Peyer's patch (tissue), 4 donors: ENCODE measurements at regions not wholly inside any gene's neighbourhood (a gene's known extent, or its start where the extent isn't known, plus 50 kb on each side); places are given as distances from the start of the nearest gene placed in this dataset.
"Not testable (repeated sequence)": the region's sequence is repeated elsewhere in the genome, so short reads cannot be mapped to it uniquely, and the experiment has no call there.

Experiments
- DNase-seq, 3 donors: peaks; one replicate each; pipeline ENCODE4 v3.0.0-alpha.2; 2017 to 2019
- H3K27ac ChIP-seq, 4 donors: fragments of 200-600 bp; sonication (generic); one replicate each; pipeline ENCODE4 v1.5.1; 2016 to 2019
- H3K27me3 ChIP-seq, 2 donors: fragments of 200-600 bp; sonication (generic); one replicate each; pipeline ENCODE4 v1.5.1; 2019
- H3K36me3 ChIP-seq, 3 donors: fragments of 200-600 bp; sonication (generic); one replicate each; pipeline ENCODE4 v1.5.1; 2016 to 2019
- H3K4me1 ChIP-seq, 4 donors: fragments of 200-600 bp; sonication (generic); one replicate each; pipeline ENCODE4 v1.5.1; 2016 to 2019
- H3K4me3 ChIP-seq, 4 donors: fragments of 200-600 bp; sonication (generic); 1 replicate in 3 of 4; 2 replicates in 1 of 4; pipeline ENCODE4 v1.5.1; 2016 to 2019; ENCODE audit warnings: mild to moderate bottlenecking in 1 of 4
- H3K9me3 ChIP-seq, 4 donors: fragments of 200-600 bp; sonication (generic); one replicate each; pipeline ENCODE4 v1.5.1; 2016 to 2019; ENCODE audit warnings: mild to moderate bottlenecking in 1 of 4
- CTCF ChIP-seq, 6 experiments: fragments of 450-650 bp in 4 of 6; fragments of 200-600 bp in 2 of 6; sonication (generic) in 1 of 6; IDR thresholded peaks; one replicate each; pipeline ENCODE4 v1.5.1; 2017 to 2019; ENCODE audit warnings: antibody characterized with exemption in 6 of 6, mild to moderate bottlenecking in 3 of 6, moderate library complexity in 1 of 6
- POLR2A ChIP-seq, 2 donors: fragments of 450-650 bp; IDR thresholded peaks; one replicate each; pipeline ENCODE4 v1.5.1; 2017; ENCODE audit warnings: antibody characterized with exemption in 2 of 2, mild to moderate bottlenecking in 2 of 2, moderate library complexity in 2 of 2

GRCh38 chr15:96487245-96487644, 156.7 kb downstream of the NR2F2 start:
- Histone ChIP-seq H3K9me3 (no peaks in the 10 kb centered on the region), H3K27me3 (no peaks in the 10 kb centered on the region), H3K27ac (no peak overlapping the region), H3K4me3 (no peak overlapping the region), H3K36me3 (no peaks in the 10 kb centered on the region), H3K4me1 (no peaks in the 10 kb centered on the region)
- DNase-seq = no peak
- TF ChIP-seq POLR2A (IDR thresholded peaks at IDR 0.05) = no peak
- TF ChIP-seq CTCF (IDR thresholded peaks at IDR 0.05) = no peak

GRCh38 chr15:96491066-96491699, 160.7 kb downstream of the NR2F2 start:
- H3K27ac ChIP-seq, H3K36me3 ChIP-seq, H3K9me3 ChIP-seq, H3K4me1 ChIP-seq, H3K4me3 ChIP-seq, DNase-seq, H3K27me3 ChIP-seq: not testable (repeated sequence)

GRCh38 chr15:96491700-96492644, 161.5 kb downstream of the NR2F2 start:
- H3K36me3 ChIP-seq, H3K9me3 ChIP-seq, H3K4me3 ChIP-seq, H3K4me1 ChIP-seq, DNase-seq, H3K27me3 ChIP-seq, H3K27ac ChIP-seq: not testable (repeated sequence)

GRCh38 chr15:96494505-96494904, 164.0 kb downstream of the NR2F2 start:
- Histone ChIP-seq H3K27ac (no peak overlapping the region), H3K9me3 (no peaks in the 10 kb centered on the region), H3K27me3 (no peaks in the 10 kb centered on the region), H3K4me3 (no peak overlapping the region), H3K4me1 (no peaks in the 10 kb centered on the region), H3K36me3 (no peaks in the 10 kb centered on the region)
- no peak for TF ChIP-seq POLR2A (IDR thresholded peaks at IDR 0.05)
- TF ChIP-seq CTCF (IDR thresholded peaks at IDR 0.05) = no peak
- no peak for DNase-seq

- Histone ChIP-seq H3K27ac (no peak overlapping the region), H3K4me3 (no peak overlapping the region), H3K27me3 (no peaks in the 10 kb centered on the region), H3K4me1 (no peaks in the 10 kb centered on the region), H3K9me3 (no peaks in the 10 kb centered on the region), H3K36me3 (no peaks in the 10 kb centered on the region)
- no peak for DNase-seq
- TF ChIP-seq POLR2A (IDR thresholded peaks at IDR 0.05) = no peak
- no peak for TF ChIP-seq CTCF (IDR thresholded peaks at IDR 0.05)
Observed at GRCh38 chr15:96495386-96495785, 164.9 kb downstream of the NR2F2 start.

- no peak for TF ChIP-seq POLR2A (IDR thresholded peaks at IDR 0.05)
- no peak for TF ChIP-seq CTCF (IDR thresholded peaks at IDR 0.05)
- Histone ChIP-seq H3K27me3 (no peaks in the 10 kb centered on the region), H3K27ac (no peak overlapping the region), H3K4me3 (no peak overlapping the region), H3K36me3 (no peaks in the 10 kb centered on the region), H3K9me3 (no peaks in the 10 kb centered on the region), H3K4me1 (no peaks in the 10 kb centered on the region)
- DNase-seq = no peak
Observed at GRCh38 chr15:96497951-96498350, 167.5 kb downstream of the NR2F2 start.
